ENCODE measurements at regions not wholly inside any gene's neighbourhood (a gene's known extent, or its start where the extent isn't known, plus 50 kb on each side); places are given as distances from the start of the nearest gene placed in this dataset.

DNA sequence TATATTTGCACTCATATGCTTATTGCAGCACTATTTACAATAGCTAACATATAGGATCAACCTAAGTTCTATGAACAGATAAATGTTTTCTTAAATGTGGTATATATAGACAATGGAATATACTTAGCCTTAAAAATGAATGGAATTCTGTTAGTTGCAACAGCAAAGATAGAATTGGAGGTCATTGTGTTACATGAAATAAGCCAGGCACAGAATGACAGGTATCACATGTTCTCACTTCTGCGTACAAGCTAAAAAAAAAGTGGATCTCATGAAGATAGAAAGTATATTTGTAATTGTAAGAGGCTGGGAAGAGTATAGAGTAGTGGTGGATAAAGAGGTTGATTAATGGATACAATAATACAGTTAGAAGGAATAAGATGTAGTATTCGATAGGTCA is 255.5 kb upstream of the SETBP1 start:
- TF ChIP-seq, protein P1, sequence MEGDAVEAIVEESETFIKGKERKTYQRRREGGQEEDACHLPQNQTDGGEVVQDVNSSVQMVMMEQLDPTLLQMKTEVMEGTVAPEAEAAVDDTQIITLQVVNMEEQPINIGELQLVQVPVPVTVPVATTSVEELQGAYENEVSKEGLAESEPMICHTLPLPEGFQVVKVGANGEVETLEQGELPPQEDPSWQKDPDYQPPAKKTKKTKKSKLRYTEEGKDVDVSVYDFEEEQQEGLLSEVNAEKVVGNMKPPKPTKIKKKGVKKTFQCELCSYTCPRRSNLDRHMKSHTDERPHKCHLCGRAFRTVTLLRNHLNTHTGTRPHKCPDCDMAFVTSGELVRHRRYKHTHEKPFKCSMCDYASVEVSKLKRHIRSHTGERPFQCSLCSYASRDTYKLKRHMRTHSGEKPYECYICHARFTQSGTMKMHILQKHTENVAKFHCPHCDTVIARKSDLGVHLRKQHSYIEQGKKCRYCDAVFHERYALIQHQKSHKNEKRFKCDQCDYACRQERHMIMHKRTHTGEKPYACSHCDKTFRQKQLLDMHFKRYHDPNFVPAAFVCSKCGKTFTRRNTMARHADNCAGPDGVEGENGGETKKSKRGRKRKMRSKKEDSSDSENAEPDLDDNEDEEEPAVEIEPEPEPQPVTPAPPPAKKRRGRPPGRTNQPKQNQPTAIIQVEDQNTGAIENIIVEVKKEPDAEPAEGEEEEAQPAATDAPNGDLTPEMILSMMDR (IDR thresholded peaks at IDR 0.05; ENCODE audit: insufficient read depth, low read length, poor library complexity, severe bottlenecking): no peak
- no peak for TF ChIP-seq EZH2phosphoT487 (conservative IDR thresholded peaks at IDR 0.05; ENCODE audit: low read length)

Data from SU-DHL-6 (cell line).